Vagina (tissue), 2 donors: ENCODE measurements at regions not wholly inside any gene's neighbourhood (a gene's known extent, or its start where the extent isn't known, plus 50 kb on each side); places are given as distances from the start of the nearest gene placed in this dataset.

ENCODE experiments used
- POLR2AphosphoS5 ChIP-seq, 2 donors: sonication (generic); formaldehyde crosslinking; IDR thresholded peaks; one replicate each; pipeline ENCODE4 v1.9.0; 2017; ENCODE audit warnings: antibody characterized with exemption in 2 of 2, mild to moderate bottlenecking in 2 of 2, low read depth in 1 of 2; ENCODE audit not compliant: insufficient read depth in 1 of 2
- TF ChIP-seq, protein P1 (sequence below), 3 experiments: fragments of 450-650 bp in 2 of 3; fragments of 200-600 bp in 1 of 3; sonication (generic) in 1 of 3; IDR thresholded peaks; one replicate each; pipeline ENCODE4 v1.5.1; 2017 to 2019; ENCODE audit warnings: antibody characterized with exemption in 3 of 3, mild to moderate bottlenecking in 2 of 3, moderate library complexity in 2 of 3

DNA sequence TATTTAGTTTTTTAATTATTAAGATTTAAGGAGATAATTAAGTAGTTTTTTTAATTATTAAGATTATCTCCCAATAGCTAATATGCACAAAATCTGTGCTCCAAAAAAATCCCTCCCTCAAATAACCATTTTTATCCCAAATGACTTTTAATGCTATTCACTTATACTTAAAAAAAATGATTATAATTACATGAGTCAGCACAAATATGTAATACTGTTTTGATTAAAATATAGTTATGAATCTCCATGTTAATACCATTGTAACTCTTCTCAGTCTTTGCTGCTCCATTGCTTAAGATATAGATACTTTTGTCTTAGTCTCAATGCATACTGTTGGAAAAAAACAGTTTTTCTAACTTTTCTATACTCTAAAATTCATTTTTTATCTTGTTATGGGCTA lies 1121.1 kb upstream of the ADGRL3 start:
- TF ChIP-seq POLR2AphosphoS5 (IDR thresholded peaks at IDR 0.05; ENCODE audit: insufficient read depth in 1 of 2, low read depth in 1 of 2): no peak
- TF ChIP-seq, protein P1, sequence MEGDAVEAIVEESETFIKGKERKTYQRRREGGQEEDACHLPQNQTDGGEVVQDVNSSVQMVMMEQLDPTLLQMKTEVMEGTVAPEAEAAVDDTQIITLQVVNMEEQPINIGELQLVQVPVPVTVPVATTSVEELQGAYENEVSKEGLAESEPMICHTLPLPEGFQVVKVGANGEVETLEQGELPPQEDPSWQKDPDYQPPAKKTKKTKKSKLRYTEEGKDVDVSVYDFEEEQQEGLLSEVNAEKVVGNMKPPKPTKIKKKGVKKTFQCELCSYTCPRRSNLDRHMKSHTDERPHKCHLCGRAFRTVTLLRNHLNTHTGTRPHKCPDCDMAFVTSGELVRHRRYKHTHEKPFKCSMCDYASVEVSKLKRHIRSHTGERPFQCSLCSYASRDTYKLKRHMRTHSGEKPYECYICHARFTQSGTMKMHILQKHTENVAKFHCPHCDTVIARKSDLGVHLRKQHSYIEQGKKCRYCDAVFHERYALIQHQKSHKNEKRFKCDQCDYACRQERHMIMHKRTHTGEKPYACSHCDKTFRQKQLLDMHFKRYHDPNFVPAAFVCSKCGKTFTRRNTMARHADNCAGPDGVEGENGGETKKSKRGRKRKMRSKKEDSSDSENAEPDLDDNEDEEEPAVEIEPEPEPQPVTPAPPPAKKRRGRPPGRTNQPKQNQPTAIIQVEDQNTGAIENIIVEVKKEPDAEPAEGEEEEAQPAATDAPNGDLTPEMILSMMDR (IDR thresholded peaks at IDR 0.05): no peak
